Esophagus squamous epithelium (tissue), 5 donors: ENCODE measurements at regions not wholly inside any gene's neighbourhood (a gene's known extent, or its start where the extent isn't known, plus 50 kb on each side); places are given as distances from the start of the nearest gene placed in this dataset.

Source experiments
- DNase-seq: peaks from one replicate; lab custom pipeline; 2025; lab: John Stamatoyannopoulos, UW
- H3K27ac ChIP-seq, 4 donors: fragments of 200-600 bp; sonication (generic); one replicate each; pipeline ENCODE4 v1.5.1; 2016 to 2019; ENCODE audit warnings: mild to moderate bottlenecking in 1 of 4
- H3K27me3 ChIP-seq, 4 donors: fragments of 200-600 bp; sonication (generic); 1 replicate in 3 of 4; 2 replicates in 1 of 4; pipeline versions ENCODE4 v1.5.1 to v1.6.0; 2017 to 2021; ENCODE audit warnings: antibody characterized with exemption in 1 of 4
- H3K36me3 ChIP-seq, 3 donors: fragments of 200-600 bp; sonication (generic); one replicate each; pipeline ENCODE4 v1.5.1; 2016 to 2019
- H3K4me1 ChIP-seq, 3 donors: fragments of 200-600 bp; sonication (generic); one replicate each; pipeline ENCODE4 v1.5.1; 2017 to 2019
- H3K4me3 ChIP-seq, 4 donors: fragments of 200-600 bp; sonication (generic); 1 replicate in 3 of 4; 2 replicates in 1 of 4; pipeline ENCODE4 v1.5.1; 2016 to 2019; ENCODE audit warnings: mild to moderate bottlenecking in 2 of 4, moderate library complexity in 1 of 4
- H3K9me3 ChIP-seq, 3 donors: fragments of 200-600 bp; sonication (generic); one replicate each; pipeline ENCODE4 v1.5.1; 2016 to 2019
- POLR2A ChIP-seq, 4 donors: fragments of 450-650 bp; IDR thresholded peaks; one replicate each; pipeline ENCODE4 v1.6.1; 2017; ENCODE audit warnings: antibody characterized with exemption in 4 of 4, mild to moderate bottlenecking in 4 of 4, moderate library complexity in 3 of 4
- WGBS, 2 donors: methylation state at CpG; one replicate each; pipeline ENCODE4 v1.1.5; 2018; 5-methylcytosine and 5-hydroxymethylcytosine counted together
- intact Hi-C: fragments of 100-400 bp; cut with DNase I; formaldehyde crosslinking; loops from one replicate; pipeline ENCODE4 v1.15.0; 2022
- TF ChIP-seq, protein P1 (sequence below), 6 experiments: fragments of 450-650 bp in 4 of 6; fragments of 200-600 bp in 2 of 6; sonication (generic) in 2 of 6; IDR thresholded peaks; one replicate each; pipeline ENCODE4 v1.5.1; 2016 to 2019; ENCODE audit warnings: antibody characterized with exemption in 6 of 6, mild to moderate bottlenecking in 4 of 6, moderate library complexity in 4 of 6
- donor health status: DM: yes; HTN: yes; CAD: no.

DNA sequence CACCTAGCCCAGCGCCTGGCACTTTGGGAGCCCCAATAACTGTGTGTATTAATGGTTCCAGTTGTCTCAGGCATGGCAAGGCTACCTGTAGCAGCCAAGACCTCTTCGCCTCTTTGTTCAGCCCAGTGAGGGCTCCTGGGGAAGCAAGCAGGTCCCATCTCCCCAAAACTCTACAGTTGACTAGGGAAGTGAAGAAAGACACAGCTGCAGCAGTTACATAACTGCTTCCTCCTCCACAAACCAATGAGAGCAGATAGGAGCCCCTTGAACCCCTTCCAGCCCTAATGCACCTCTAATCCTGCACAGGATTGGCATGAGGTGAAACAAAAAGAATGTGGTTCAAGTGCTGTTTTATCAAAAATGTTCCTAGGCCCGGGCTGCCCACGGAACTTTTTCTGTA is 100.5 kb downstream of the SYF2 start:
- 54 to 59% methylated on average over 3 to 4 of the region's 4 CpGs for WGBS, 2 donors
- Histone ChIP-seq H3K27me3 (peaks cover 0 to 50% (median 2%) of the 10 kb centered on the region in 4 donors), H3K4me3 (no peak overlapping the region), H3K4me1 (no peaks in the 10 kb centered on the region), H3K9me3 (no peaks in the 10 kb centered on the region), H3K27ac (no peak overlapping the region), H3K36me3 (no peaks in the 10 kb centered on the region)
- no peak for TF ChIP-seq POLR2A (IDR thresholded peaks at IDR 0.05)
- TF ChIP-seq, protein P1, sequence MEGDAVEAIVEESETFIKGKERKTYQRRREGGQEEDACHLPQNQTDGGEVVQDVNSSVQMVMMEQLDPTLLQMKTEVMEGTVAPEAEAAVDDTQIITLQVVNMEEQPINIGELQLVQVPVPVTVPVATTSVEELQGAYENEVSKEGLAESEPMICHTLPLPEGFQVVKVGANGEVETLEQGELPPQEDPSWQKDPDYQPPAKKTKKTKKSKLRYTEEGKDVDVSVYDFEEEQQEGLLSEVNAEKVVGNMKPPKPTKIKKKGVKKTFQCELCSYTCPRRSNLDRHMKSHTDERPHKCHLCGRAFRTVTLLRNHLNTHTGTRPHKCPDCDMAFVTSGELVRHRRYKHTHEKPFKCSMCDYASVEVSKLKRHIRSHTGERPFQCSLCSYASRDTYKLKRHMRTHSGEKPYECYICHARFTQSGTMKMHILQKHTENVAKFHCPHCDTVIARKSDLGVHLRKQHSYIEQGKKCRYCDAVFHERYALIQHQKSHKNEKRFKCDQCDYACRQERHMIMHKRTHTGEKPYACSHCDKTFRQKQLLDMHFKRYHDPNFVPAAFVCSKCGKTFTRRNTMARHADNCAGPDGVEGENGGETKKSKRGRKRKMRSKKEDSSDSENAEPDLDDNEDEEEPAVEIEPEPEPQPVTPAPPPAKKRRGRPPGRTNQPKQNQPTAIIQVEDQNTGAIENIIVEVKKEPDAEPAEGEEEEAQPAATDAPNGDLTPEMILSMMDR (IDR thresholded peaks at IDR 0.05): no peak
- intact Hi-C loops: no loop called here
- DNase-seq: no peak

DNA sequence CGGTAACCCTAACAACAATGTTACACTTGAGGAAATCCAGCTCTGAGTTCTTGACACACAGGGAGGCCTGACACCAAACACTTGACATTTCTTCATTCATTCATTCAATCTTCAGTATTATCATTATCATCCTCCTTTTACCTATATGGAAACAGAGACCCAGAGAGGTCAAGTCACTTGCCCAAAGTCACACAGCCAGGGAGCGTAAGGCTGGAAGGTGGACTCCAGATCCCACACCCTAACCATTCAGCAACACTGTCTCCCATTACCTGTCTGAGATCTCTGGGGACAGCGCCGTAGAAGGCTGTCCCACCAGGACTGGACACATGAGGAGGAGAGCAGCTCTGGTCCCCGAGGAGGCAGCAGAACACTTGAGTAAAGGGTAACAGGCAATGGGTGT is 101.4 kb downstream of the SYF2 start:
- no peak for DNase-seq
- Histone ChIP-seq H3K4me3 (no peak overlapping the region), H3K9me3 (no peaks in the 10 kb centered on the region), H3K36me3 (no peaks in the 10 kb centered on the region), H3K27ac (no peak overlapping the region), H3K4me1 (no peaks in the 10 kb centered on the region), H3K27me3 (peaks cover 0 to 44% (median 2%) of the 10 kb centered on the region in 4 donors)
- TF ChIP-seq, protein P1 (IDR thresholded peaks at IDR 0.05): no peak
- intact Hi-C loops: no loop called here
- 62 to 74% methylated on average over 3 of the region's 5 CpGs for WGBS, 2 donors

GRCh38 chr1:25129380-25129779 is 102.9 kb downstream of the SYF2 start:
- 68 to 79% methylated on average over 11 to 12 of the region's 12 CpGs for WGBS, 2 donors
- Histone ChIP-seq H3K9me3 (no peaks in the 10 kb centered on the region), H3K36me3 (no peaks in the 10 kb centered on the region), H3K27me3 (peaks cover 0 to 29% (median 2%) of the 10 kb centered on the region in 4 donors), H3K4me3 (no peak overlapping the region), H3K27ac (no peak overlapping the region), H3K4me1 (no peaks in the 10 kb centered on the region)
- intact Hi-C loops: no loop called here
- no peak for DNase-seq
- no peak for TF ChIP-seq POLR2A (IDR thresholded peaks at IDR 0.05)
- TF ChIP-seq, protein P1 (IDR thresholded peaks at IDR 0.05): no peak

- H3K9me3 ChIP-seq: no peaks in the 10 kb centered on the region
- H3K27ac ChIP-seq: no peak overlapping the region
- no peaks in the 10 kb centered on the region for H3K36me3 ChIP-seq
- TF ChIP-seq, protein P1 (IDR thresholded peaks at IDR 0.05): no peak
- no peak for TF ChIP-seq POLR2A (IDR thresholded peaks at IDR 0.05)
- peaks cover 0 to 29% (median 2%) of the 10 kb centered on the region in 4 donors for H3K27me3 ChIP-seq
- H3K4me3 ChIP-seq: no peak overlapping the region
- WGBS, 2 donors: 54 to 67% methylated on average over 5 to 6 of the region's 6 CpGs
- intact Hi-C loops: no loop called here
- H3K4me1 ChIP-seq: no peaks in the 10 kb centered on the region
- no peak for DNase-seq
Observed at GRCh38 chr1:25128121-25128621, 104.1 kb downstream of the SYF2 start.

- TF ChIP-seq, protein P1 (IDR thresholded peaks at IDR 0.05): no peak
- TF ChIP-seq POLR2A (IDR thresholded peaks at IDR 0.05): no peak
- peaks cover 0 to 22% (median 2%) of the 10 kb centered on the region in 4 donors for H3K27me3 ChIP-seq
- intact Hi-C loops: no loop called here
- no peaks in the 10 kb centered on the region for H3K4me1 ChIP-seq
- H3K9me3 ChIP-seq: no peaks in the 10 kb centered on the region
- WGBS, 2 donors: 75 to 88% methylated on average over 5 of the region's 5 CpGs
- no peaks in the 10 kb centered on the region for H3K36me3 ChIP-seq
- no peak overlapping the region for H3K27ac ChIP-seq
- H3K4me3 ChIP-seq: no peak overlapping the region
- no peak for DNase-seq
Observed at GRCh38 chr1:25126562-25126961, 105.7 kb downstream of the SYF2 start.
